HG02884 (cell line): ENCODE measurements at regions not wholly inside any gene's neighbourhood (a gene's known extent, or its start where the extent isn't known, plus 50 kb on each side); places are given as distances from the start of the nearest gene placed in this dataset.

Experiments used
- ATAC-seq: cut with Tn5 transposase; IDR thresholded peaks from one replicate; pipeline ENCODE4 v1.9.1; 2021; ENCODE audit warnings: mild to moderate bottlenecking, moderate library complexity; ENCODE audit not compliant: unreplicated experiment

GRCh38 chr1:220979371-220979770 lies 100.1 kb downstream of the HLX start:
- no peak for ATAC-seq

DNA sequence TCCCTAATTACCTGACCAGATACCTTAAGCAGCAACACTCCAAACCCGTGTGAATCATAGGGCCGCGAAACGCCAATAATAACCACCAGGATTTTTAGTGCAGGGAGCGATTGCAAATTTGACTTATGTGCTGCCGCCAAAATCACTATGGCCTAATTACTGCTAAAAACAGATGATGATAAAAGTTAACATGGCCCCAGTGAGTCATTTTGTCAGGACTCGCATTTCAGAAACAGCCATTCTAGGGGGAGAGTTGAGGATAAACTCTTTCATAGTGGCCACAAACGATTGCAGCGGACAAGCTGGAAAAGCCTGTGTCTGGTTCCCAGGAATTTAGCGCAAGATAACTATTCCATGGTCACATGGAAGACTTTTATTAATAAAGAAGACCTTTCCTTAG lies 103.4 kb downstream of the HLX start:
- ATAC-seq, result no peak

GRCh38 chr1:220983877-220984635 lies 104.8 kb downstream of the HLX start:
- no peak for ATAC-seq

DNA sequence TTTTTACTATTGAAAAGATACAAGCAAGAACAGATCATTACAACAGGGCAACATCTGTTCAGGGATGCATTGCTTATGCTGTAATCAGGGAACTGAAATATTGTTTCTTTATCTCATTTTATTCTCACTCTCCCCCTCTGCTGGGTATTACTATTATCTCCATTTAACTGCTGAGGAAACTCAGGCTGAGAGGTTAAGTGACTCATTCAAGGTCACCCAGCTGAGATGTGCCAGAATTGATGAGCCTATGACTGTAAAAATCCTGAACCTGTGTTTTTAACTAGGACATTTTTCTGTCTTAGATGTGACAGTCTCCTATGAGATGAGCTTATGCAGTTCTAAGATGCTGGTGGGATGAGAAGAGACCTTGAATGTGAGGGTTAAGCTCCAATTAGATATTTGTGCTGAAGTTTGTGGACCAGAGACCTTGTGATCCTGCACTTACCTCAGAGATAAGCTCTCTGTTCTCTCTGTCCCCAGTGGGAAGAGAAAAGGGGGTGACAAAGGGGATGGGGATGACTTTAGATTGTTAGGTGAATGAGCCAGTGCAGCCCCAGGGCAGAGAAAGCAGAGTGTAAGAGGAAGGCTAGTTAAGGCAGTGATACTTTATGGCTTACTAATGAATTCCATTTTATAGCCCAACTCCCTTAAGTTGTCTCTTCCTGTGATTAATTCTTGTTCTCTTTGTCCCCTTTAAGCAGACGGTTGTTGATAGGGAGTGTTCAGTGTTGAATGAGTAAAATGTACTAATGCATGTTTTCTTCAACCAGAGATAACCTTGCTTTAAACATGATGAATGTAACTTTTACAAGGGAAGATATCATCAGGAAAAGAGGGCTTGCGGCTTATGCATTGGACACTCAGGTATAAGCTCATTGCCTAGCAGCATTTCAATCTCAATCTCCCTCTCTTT lies 111.4 kb downstream of the HLX start:
- ATAC-seq, result no peak

DNA sequence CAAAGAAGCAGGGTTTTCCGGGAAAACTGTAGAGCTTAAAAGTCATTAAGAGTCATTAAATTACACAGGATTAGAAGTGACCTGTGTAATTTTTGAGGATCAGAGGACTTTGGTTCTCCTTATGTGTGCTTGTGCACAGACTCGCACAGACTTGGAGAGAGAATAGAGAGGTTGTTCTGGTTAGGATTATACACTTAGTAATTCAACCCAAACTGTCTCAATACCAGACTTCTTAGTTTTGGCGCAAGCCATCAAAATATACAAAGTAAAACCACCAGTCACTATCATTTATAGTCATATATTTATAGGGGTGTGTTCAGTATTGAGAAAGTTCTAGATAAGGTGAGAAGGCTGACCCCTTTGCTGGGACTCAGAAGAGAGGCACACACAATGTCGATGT lies 112.3 kb downstream of the HLX start:
- ATAC-seq, result no peak

DNA sequence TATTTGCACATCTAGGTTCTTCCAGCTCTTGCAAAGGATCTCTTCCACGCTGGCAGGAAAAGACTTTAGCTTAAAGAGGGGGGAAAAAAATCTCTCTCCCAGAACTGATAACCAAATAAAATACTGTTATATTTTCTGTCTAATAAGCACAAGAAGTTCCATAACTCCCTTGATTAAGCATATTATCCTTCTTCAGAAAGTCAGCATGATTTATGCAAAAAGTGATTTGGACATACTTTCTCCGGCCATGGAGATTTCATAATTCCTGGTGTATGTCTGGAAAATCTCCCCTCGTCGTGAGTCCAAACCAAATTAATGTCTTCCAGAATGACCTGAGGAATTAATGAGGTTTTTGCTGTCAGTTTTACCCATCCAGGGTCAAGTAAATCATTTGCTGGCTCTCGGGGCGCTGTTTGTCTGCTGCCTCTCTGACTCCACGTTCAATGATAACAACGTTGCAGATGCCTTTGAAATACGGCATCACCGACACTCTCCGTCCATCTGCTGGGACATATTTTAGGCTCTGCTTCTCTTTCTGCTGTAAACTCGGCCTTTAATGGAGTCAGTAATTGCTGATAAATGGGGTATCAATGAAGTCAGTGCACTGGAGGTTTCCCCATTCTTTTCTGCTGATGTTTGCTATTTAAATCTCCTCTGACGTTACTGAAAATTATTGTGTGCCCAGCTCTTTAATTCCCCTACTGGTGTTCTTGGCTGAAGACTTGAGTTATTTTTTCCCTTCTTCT lies 112.9 kb downstream of the HLX start:
- ATAC-seq, result no peak

- ATAC-seq, result no peak
Measured at GRCh38 chr1:220992705-220993052, 113.4 kb downstream of the HLX start.

DNA sequence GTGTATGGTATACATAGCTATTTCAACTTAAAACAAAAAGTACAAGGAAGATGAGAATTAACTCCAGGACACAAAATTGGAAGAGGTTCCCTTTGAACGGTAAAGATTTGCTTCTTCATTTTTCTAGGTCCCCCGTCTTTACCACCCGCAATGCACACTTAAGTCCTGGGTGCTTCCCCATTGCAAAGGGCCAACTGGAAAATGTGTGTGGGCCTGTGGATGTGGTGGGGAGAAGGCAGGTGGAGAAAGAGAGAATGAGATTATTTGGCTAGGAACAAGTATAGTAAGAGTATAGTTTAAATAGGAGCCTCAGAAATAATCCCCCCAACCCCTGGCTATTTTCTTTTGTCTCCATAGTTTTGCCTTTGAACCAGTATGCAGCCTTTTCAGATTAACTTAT lies 115.4 kb downstream of the HLX start:
- no peak for ATAC-seq

- ATAC-seq, result no peak
Measured at GRCh38 chr1:220997791-220998190, 118.5 kb downstream of the HLX start.

- ATAC-seq, result no peak
Measured at GRCh38 chr1:220999872-221000863, 120.9 kb downstream of the HLX start.

GRCh38 chr1:221001167-221001566 lies 121.9 kb downstream of the HLX start:
- no peak for ATAC-seq

- no peak for ATAC-seq
Measured at GRCh38 chr1:221002601-221003000, 123.4 kb downstream of the HLX start.

GRCh38 chr1:221011145-221011544 lies 131.9 kb downstream of the HLX start:
- no peak for ATAC-seq

- no peak for ATAC-seq
Measured at GRCh38 chr1:221012120-221012519, 132.9 kb downstream of the HLX start.

GRCh38 chr1:221013691-221014660 lies 134.7 kb downstream of the HLX start:
- ATAC-seq, result no peak

DNA sequence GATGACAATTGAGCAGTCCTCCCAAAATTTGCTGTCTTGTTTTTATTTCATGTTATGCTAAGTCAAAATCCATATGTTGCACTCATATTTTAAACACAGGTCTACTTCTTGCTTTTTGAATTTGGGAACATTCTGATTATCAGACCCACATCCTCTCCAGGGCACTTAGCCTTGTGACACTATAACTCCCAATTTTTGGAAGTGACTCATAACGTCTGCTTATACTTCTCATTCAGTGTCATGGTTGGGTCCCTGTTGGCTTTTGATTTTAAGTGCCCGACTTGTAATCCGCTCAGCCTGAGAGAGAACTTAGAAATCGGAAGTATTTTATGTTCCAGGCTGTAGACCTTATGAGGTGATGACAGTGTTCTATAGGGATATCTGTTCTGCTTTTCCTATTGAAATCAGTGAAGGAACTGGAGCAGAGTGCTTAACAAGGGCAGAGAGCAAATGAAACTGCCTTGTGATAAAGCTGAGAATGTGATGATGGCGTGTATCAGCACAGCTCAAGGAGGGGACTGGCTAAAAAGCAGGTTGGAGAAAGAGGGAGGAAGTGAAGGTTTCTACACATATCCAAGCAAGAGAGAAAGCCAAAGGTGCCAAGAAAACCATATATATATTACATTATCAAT lies 136.0 kb downstream of the HLX start:
- ATAC-seq, result no peak

DNA sequence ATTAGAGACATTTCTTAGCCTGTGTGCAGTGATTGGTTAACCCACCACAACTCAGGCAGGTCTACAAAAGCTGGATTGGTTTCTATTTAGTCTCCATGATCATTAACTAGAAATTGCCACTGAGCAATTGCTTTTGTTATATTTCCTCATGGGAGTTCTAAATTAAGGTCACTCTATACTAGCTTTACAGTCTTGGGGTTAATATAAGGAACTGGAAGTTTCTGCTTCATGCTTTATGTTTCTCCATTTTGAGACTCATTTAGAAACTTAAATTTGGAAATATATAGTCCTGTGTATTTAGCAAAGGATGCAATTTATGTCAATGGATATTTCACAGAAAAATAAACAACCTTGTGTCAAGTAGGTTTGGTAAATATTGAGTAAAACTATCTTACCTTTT lies 137.5 kb downstream of the HLX start:
- ATAC-seq, result no peak

- no peak for ATAC-seq
Measured at GRCh38 chr1:221018414-221018813, 139.2 kb downstream of the HLX start.

DNA sequence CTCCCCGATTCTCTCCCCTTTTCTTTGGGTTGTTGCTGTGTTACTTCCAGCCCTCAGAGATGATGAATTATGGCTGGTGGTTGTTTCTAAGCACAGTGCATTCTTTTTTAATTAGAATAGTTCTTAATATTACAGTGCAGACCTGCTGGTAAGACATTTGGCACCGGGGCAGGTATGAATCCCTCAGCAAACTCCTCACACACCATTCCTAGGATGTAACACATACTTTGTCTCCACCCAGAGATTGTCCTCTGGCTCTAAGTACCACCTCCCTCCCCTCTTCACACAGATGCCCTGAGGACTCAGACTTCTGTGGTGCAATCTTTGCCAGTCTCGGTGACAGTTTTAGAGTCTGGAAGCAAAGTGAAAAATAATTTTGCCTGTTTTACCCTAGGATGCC lies 143.1 kb downstream of the HLX start:
- ATAC-seq, result no peak
